ENCODE measurements at regions not wholly inside any gene's neighbourhood (a gene's known extent, or its start where the extent isn't known, plus 50 kb on each side); places are given as distances from the start of the nearest gene placed in this dataset.

GRCh38 chr6:63371104-63371715, 51.4 kb upstream of the LGSN start:
- in situ Hi-C loops (cut with MboI; ENCODE audit: low sequenced_read_pairs in 4 of 4): no loop called here
- Histone ChIP-seq H3K4me1 (no peaks in the 10 kb centered on the region), H3K4me3 (no peak overlapping the region), H3K36me3 (no peaks in the 10 kb centered on the region), H3K9me3 (peaks cover 0 to 4% (median 0%) of the 10 kb centered on the region in 3 donors), H3K27ac (no peak overlapping the region), H3K27me3 (no peaks in the 10 kb centered on the region)
- intact Hi-C loops (cut with DNase I; ENCODE audit: low total_unique reads): no loop called here
- ATAC-seq (no peak), DNase-seq (no peak)
- no peak for TF ChIP-seq CTCF (IDR thresholded peaks at IDR 0.05 in 4 of 5, conservative IDR thresholded peaks at IDR 0.05 in 1 of 5)
- TF ChIP-seq POLR2A (IDR thresholded peaks at IDR 0.05): no peak

- no peak for DNase-seq
- Histone ChIP-seq H3K36me3 (no peaks in the 10 kb centered on the region), H3K4me3 (no peak overlapping the region), H3K27me3 (no peaks in the 10 kb centered on the region), H3K9me3 (peaks cover 0 to 4% (median 0%) of the 10 kb centered on the region in 3 donors), H3K4me1 (no peaks in the 10 kb centered on the region), H3K27ac (no peak overlapping the region)
- no peak for ATAC-seq
- intact Hi-C loops (cut with DNase I; ENCODE audit: low total_unique reads): no loop called here
- in situ Hi-C loops (cut with MboI; ENCODE audit: low sequenced_read_pairs in 4 of 4): no loop called here
- TF ChIP-seq CTCF (IDR thresholded peaks at IDR 0.05 in 4 of 5, conservative IDR thresholded peaks at IDR 0.05 in 1 of 5): no peak
- no peak for TF ChIP-seq POLR2A (IDR thresholded peaks at IDR 0.05)
Observed at GRCh38 chr6:63372951-63373533, 53.3 kb upstream of the LGSN start.

GRCh38 chr6:63389191-63389844, 69.5 kb upstream of the LGSN start:
- H3K27ac ChIP-seq: no peak overlapping the region
- no peak for ATAC-seq
- DNase-seq: no peak
- no peaks in the 10 kb centered on the region for H3K27me3 ChIP-seq
- H3K9me3 ChIP-seq: no peaks in the 10 kb centered on the region
- no peaks in the 10 kb centered on the region for H3K4me1 ChIP-seq
- TF ChIP-seq CTCF (IDR thresholded peaks at IDR 0.05 in 4 of 5, conservative IDR thresholded peaks at IDR 0.05 in 1 of 5) (no peak), POLR2A (IDR thresholded peaks at IDR 0.05) (no peak)
- no peaks in the 10 kb centered on the region for H3K36me3 ChIP-seq
- no peak overlapping the region for H3K4me3 ChIP-seq
- intact Hi-C loops (cut with DNase I; ENCODE audit: low total_unique reads): no loop called here
- in situ Hi-C loops (cut with MboI; ENCODE audit: low sequenced_read_pairs in 4 of 4): no loop called here

- Histone ChIP-seq H3K27ac (no peak overlapping the region), H3K4me1 (no peaks in the 10 kb centered on the region), H3K36me3 (no peaks in the 10 kb centered on the region), H3K27me3 (no peaks in the 10 kb centered on the region), H3K4me3 (no peak overlapping the region), H3K9me3 (no peaks in the 10 kb centered on the region)
- intact Hi-C loops (cut with DNase I; ENCODE audit: low total_unique reads): no loop called here
- in situ Hi-C loops (cut with MboI; ENCODE audit: low sequenced_read_pairs in 4 of 4): no loop called here
- ATAC-seq (no peak), DNase-seq (no peak)
- TF ChIP-seq CTCF (IDR thresholded peaks at IDR 0.05 in 4 of 5, conservative IDR thresholded peaks at IDR 0.05 in 1 of 5) (no peak), POLR2A (IDR thresholded peaks at IDR 0.05) (no peak)
Observed at GRCh38 chr6:63391203-63391970, 71.6 kb upstream of the LGSN start.
